ENCODE measurements at regions not wholly inside any gene's neighbourhood (a gene's known extent, or its start where the extent isn't known, plus 50 kb on each side); places are given as distances from the start of the nearest gene placed in this dataset.
"Not testable (repeated sequence)": the region's sequence is repeated elsewhere in the genome, so short reads cannot be mapped to it uniquely, and the experiment has no call there.

- DNase-seq (ENCODE audit: low read depth), result no peak
Measured at GRCh38 chr2:153307223-153307622, 171.3 kb downstream of the RPRM start.

GRCh38 chr2:153299809-153300208 is 178.8 kb downstream of the RPRM start:
- no peak for DNase-seq (ENCODE audit: low read depth)

GRCh38 chr2:153299217-153299616 is 179.3 kb downstream of the RPRM start:
- DNase-seq (ENCODE audit: low read depth), result no peak

GRCh38 chr2:153294199-153294786 is 184.3 kb downstream of the RPRM start:
- no peak for DNase-seq (ENCODE audit: low read depth)

- DNase-seq (ENCODE audit: low read depth), result no peak
Measured at GRCh38 chr2:153291718-153292117, 186.8 kb downstream of the RPRM start.

- DNase-seq (ENCODE audit: low read depth), result peak; percentile 1
Measured at GRCh38 chr2:153287109-153287801, 191.3 kb downstream of the RPRM start.

- DNase-seq (ENCODE audit: low read depth), result no peak
Measured at GRCh38 chr2:153268941-153269461, 209.6 kb downstream of the RPRM start.

GRCh38 chr2:153256876-153257275 is 221.7 kb downstream of the RPRM start:
- DNase-seq (ENCODE audit: low read depth), result not testable (repeated sequence)

- DNase-seq (ENCODE audit: low read depth), result not testable (repeated sequence)
Measured at GRCh38 chr2:153246636-153247035, 231.9 kb downstream of the RPRM start.

GRCh38 chr2:153235516-153235915 is 243.0 kb downstream of the RPRM start:
- no peak for DNase-seq (ENCODE audit: low read depth)

- no peak for DNase-seq (ENCODE audit: low read depth)
Measured at GRCh38 chr2:153232464-153232863, 246.1 kb downstream of the RPRM start.

GRCh38 chr2:153230977-153231376 is 247.6 kb downstream of the RPRM start:
- no peak for DNase-seq (ENCODE audit: low read depth)

- no peak for DNase-seq (ENCODE audit: low read depth)
Measured at GRCh38 chr2:153228904-153229303, 249.7 kb downstream of the RPRM start.

GRCh38 chr2:153227981-153228380 is 250.6 kb downstream of the RPRM start:
- DNase-seq (ENCODE audit: low read depth), result no peak

- DNase-seq (ENCODE audit: low read depth), result peak; percentile 56
Measured at GRCh38 chr2:153222231-153223165, 256.1 kb downstream of the RPRM start.

GRCh38 chr2:153221506-153221905 is 257.1 kb downstream of the RPRM start:
- DNase-seq (ENCODE audit: low read depth), result no peak

GRCh38 chr2:153221087-153221486 is 257.5 kb downstream of the RPRM start:
- DNase-seq (ENCODE audit: low read depth), result no peak

- DNase-seq (ENCODE audit: low read depth), result no peak
Measured at GRCh38 chr2:153218851-153219250, 259.7 kb downstream of the RPRM start.

- no peak for DNase-seq (ENCODE audit: low read depth)
Measured at GRCh38 chr2:153214337-153214736, 264.2 kb downstream of the RPRM start.

GRCh38 chr2:153213022-153213421 is 265.5 kb downstream of the RPRM start:
- DNase-seq (ENCODE audit: low read depth), result no peak

- DNase-seq (ENCODE audit: low read depth), result no peak
Measured at GRCh38 chr2:153197402-153198386, 280.9 kb downstream of the RPRM start.
